HFF-Myc (cell line): ENCODE measurements at regions not wholly inside any gene's neighbourhood (a gene's known extent, or its start where the extent isn't known, plus 50 kb on each side); places are given as distances from the start of the nearest gene placed in this dataset.
"Not testable (repeated sequence)": the region's sequence is repeated elsewhere in the genome, so short reads cannot be mapped to it uniquely, and the experiment has no call there.

Experiments used
- DNase-seq: peaks from one replicate; pipeline ENCODE4 v3.0.0-alpha.2; 2011; ENCODE audit warnings: low read depth; ENCODE audit errors: extremely low read depth
- H3K4me3 ChIP-seq: replicated peaks from 2 replicates; pipeline ENCODE4 v1.5.1; 2011; ENCODE audit warnings: low read depth, mild to moderate bottlenecking, control low read depth, low read length
- CTCF ChIP-seq: IDR thresholded peaks from 2 replicates; pipeline ENCODE4 v1.5.1; 2012; ENCODE audit warnings: mild to moderate bottlenecking, low read depth, low read length, control low read depth; ENCODE audit errors: missing control alignments

- no peak for DNase-seq
- no peak for TF ChIP-seq CTCF
- H3K4me3 ChIP-seq, result no peak overlapping the region
These were observed 172.7 kb upstream of the CCL2 start for GRCh38 chr17:34082404-34082803.

GRCh38 chr17:34089042-34089441 is 166.0 kb upstream of the CCL2 start:
- DNase-seq, H3K4me3 ChIP-seq: not testable (repeated sequence)

GRCh38 chr17:34090593-34090992 is 164.5 kb upstream of the CCL2 start:
- no peak for TF ChIP-seq CTCF

GRCh38 chr17:34091975-34092374 is 163.1 kb upstream of the CCL2 start:
- DNase-seq, result no peak
- TF ChIP-seq CTCF, result no peak
- no peak overlapping the region for H3K4me3 ChIP-seq

More at GRCh38 chr17:34090593-34090992, 164.5 kb upstream of the CCL2 start:
- DNase-seq, result no peak
- no peak overlapping the region for H3K4me3 ChIP-seq

GRCh38 chr17:34095106-34095505 is 160.0 kb upstream of the CCL2 start:
- DNase-seq, result no peak
- TF ChIP-seq CTCF, result no peak
- H3K4me3 ChIP-seq, result no peak overlapping the region

- no peak for TF ChIP-seq CTCF
- no peak for DNase-seq
- H3K4me3 ChIP-seq, result no peak overlapping the region
These were observed 156.4 kb upstream of the CCL2 start for GRCh38 chr17:34098699-34099098.

GRCh38 chr17:34099859-34100515 is 155.1 kb upstream of the CCL2 start:
- TF ChIP-seq CTCF, result no peak
- DNase-seq, result no peak
- no peak overlapping the region for H3K4me3 ChIP-seq
